AG04449 (cell line): ENCODE measurements at regions not wholly inside any gene's neighbourhood (a gene's known extent, or its start where the extent isn't known, plus 50 kb on each side); places are given as distances from the start of the nearest gene placed in this dataset.

ENCODE experiments used
- CTCF ChIA-PET: fragments of 350-600 bp; formaldehyde crosslinking; extraction: SDS; loops from one replicate; lab custom pipeline; 2021; ENCODE audit warnings: antibody characterized with exemption; lab: Yijun Ruan, JAX
- POLR2A ChIA-PET: fragments of 400-600, 350-600 bp; formaldehyde crosslinking; extraction: SDS; loops from one replicate; lab custom pipeline; 2020; ENCODE audit warnings: antibody characterized with exemption, inconsistent platforms; lab: Yijun Ruan, JAX
- DNase-seq: peaks from one replicate; pipeline ENCODE4 v3.0.0-alpha.2; 2010; ENCODE audit warnings: low read depth, low spot score
- H3K4me3 ChIP-seq: 2 replicates; pipeline ENCODE4 v1.5.1; 2011; ENCODE audit warnings: low read depth, mild to moderate bottlenecking, control low read depth, low read length
- CTCF ChIP-seq: IDR thresholded peaks from one replicate; pipeline ENCODE4 v1.5.1; 2011; ENCODE audit warnings: mild to moderate bottlenecking, moderate library complexity, low read length, control low read depth, inconsistent platforms; ENCODE audit not compliant: insufficient read depth; ENCODE audit errors: missing control alignments

- ChIA-PET CTCF (interaction anchor here (1.1 kb wide), 1 partner anchor 453 kb away, joined by 3 read pairs; no protein-coding TSS in a partner anchor), POLR2A (no interaction called here)
- H3K4me3 ChIP-seq, result no peak overlapping the region
- TF ChIP-seq CTCF, result no peak
- no peak for DNase-seq
Measured at GRCh38 chr18:60096428-60096827, 196.6 kb downstream of the PMAIP1 start.

DNA sequence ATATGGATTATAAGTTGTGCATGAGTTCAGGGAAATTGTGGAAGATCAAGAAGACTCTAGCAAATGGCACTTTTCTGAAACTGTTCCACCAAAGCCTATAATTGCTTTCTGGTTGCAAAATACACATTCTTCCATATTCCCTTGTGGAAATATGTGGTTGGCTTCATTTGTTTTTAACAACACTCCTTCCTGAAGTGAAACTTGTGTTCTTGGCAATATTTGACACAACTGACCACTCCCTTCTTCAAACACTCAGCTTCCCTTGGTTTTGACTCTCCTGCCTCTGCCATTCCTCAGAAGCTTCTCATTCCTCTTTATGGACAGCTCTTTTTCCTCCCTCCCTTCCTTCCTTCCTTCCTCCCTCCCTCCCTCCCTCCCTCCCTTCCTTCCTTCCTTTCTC, 192.3 kb downstream of the PMAIP1 start:
- POLR2A ChIA-PET, result no interaction called here

GRCh38 chr18:60090170-60090569, 190.4 kb downstream of the PMAIP1 start:
- ChIA-PET CTCF (no interaction called here), POLR2A (no interaction called here)
- no peak for DNase-seq
- TF ChIP-seq CTCF, result no peak
- no peak overlapping the region for H3K4me3 ChIP-seq

More for the DNA sequence above, 192.3 kb downstream of the PMAIP1 start:
- CTCF ChIA-PET, result no interaction called here
- no peak for TF ChIP-seq CTCF
- DNase-seq, result no peak
- H3K4me3 ChIP-seq, result no peak overlapping the region

DNA sequence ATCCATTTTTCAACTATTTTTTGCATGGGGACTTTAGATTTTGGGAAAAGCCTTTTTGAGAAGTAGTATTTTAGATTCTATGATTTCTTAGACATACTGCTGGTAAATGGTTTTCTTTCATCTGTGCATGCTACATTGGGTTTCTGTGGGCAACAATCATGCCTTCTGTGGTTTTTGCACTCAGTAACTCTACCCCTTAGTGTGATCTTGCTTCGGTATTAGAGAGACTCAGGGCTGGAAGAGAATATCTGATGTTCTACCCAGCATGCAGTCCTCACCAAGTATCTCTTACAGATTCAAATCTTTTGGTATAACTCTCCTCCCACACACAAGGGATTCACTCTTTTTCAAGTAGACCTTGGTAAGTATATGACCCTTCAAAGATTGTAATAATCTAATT, 183.0 kb downstream of the PMAIP1 start:
- no peak for TF ChIP-seq CTCF
- POLR2A ChIA-PET, result no interaction called here
- DNase-seq, result no peak

GRCh38 chr18:60082282-60082681, 182.5 kb downstream of the PMAIP1 start:
- CTCF ChIA-PET, result interaction anchor here (1.2 kb wide), 1 partner anchor 466 kb away, joined by 3 read pairs; no protein-coding TSS in a partner anchor
- POLR2A ChIA-PET, result no interaction called here
- DNase-seq, result no peak
- no peak overlapping the region for H3K4me3 ChIP-seq
- TF ChIP-seq CTCF, result no peak

More for the DNA sequence above, 183.0 kb downstream of the PMAIP1 start:
- CTCF ChIA-PET, result no interaction called here
- no peak overlapping the region for H3K4me3 ChIP-seq

- ChIA-PET POLR2A (no interaction called here), CTCF (no interaction called here)
- no peak for TF ChIP-seq CTCF
- no peak overlapping the region for H3K4me3 ChIP-seq
- DNase-seq, result no peak
Measured at GRCh38 chr18:60075477-60075876, 175.7 kb downstream of the PMAIP1 start.
